ENCODE measurements at regions not wholly inside any gene's neighbourhood (a gene's known extent, or its start where the extent isn't known, plus 50 kb on each side); places are given as distances from the start of the nearest gene placed in this dataset.

GRCh38 chr3:30113906-30114305 lies 492.5 kb upstream of the TGFBR2 start:
- ATAC-seq: no peak
- TF ChIP-seq, protein P1, sequence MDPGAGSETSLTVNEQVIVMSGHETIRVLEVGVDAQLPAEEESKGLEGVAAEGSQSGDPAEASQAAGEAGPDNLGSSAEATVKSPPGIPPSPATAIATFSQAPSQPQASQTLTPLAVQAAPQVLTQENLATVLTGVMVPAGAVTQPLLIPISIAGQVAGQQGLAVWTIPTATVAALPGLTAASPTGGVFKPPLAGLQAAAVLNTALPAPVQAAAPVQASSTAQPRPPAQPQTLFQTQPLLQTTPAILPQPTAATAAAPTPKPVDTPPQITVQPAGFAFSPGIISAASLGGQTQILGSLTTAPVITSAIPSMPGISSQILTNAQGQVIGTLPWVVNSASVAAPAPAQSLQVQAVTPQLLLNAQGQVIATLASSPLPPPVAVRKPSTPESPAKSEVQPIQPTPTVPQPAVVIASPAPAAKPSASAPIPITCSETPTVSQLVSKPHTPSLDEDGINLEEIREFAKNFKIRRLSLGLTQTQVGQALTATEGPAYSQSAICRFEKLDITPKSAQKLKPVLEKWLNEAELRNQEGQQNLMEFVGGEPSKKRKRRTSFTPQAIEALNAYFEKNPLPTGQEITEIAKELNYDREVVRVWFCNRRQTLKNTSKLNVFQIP (CRISPR knock-in tag; IDR thresholded peaks at IDR 0.05; ENCODE audit: borderline replicate concordance, low read depth): no peak
- TF ChIP-seq GLIS3 (CRISPR knock-in tag; IDR thresholded peaks at IDR 0.05): no peak
- TF ChIP-seq ARNTL (CRISPR knock-in tag; IDR thresholded peaks at IDR 0.05; ENCODE audit: borderline replicate concordance, low read depth): no peak
- TF ChIP-seq BACH2 (CRISPR knock-in tag; IDR thresholded peaks at IDR 0.05; ENCODE audit: borderline replicate concordance): no peak
- TF ChIP-seq, protein P2, sequence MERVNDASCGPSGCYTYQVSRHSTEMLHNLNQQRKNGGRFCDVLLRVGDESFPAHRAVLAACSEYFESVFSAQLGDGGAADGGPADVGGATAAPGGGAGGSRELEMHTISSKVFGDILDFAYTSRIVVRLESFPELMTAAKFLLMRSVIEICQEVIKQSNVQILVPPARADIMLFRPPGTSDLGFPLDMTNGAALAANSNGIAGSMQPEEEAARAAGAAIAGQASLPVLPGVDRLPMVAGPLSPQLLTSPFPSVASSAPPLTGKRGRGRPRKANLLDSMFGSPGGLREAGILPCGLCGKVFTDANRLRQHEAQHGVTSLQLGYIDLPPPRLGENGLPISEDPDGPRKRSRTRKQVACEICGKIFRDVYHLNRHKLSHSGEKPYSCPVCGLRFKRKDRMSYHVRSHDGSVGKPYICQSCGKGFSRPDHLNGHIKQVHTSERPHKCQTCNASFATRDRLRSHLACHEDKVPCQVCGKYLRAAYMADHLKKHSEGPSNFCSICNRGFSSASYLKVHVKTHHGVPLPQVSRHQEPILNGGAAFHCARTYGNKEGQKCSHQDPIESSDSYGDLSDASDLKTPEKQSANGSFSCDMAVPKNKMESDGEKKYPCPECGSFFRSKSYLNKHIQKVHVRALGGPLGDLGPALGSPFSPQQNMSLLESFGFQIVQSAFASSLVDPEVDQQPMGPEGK (CRISPR knock-in tag; IDR thresholded peaks at IDR 0.05; ENCODE audit: borderline replicate concordance): no peak
- no peak for TF ChIP-seq OSR1 (CRISPR knock-in tag; IDR thresholded peaks at IDR 0.05)
- TF ChIP-seq ISL1 (CRISPR knock-in tag; IDR thresholded peaks at IDR 0.05): no peak
- no peak for TF ChIP-seq TOX (CRISPR knock-in tag; IDR thresholded peaks at IDR 0.05; ENCODE audit: borderline replicate concordance)
- no peak for TF ChIP-seq ZFP30 (CRISPR knock-in tag; IDR thresholded peaks at IDR 0.05)
- no peak for TF ChIP-seq ZNF8 (CRISPR knock-in tag; IDR thresholded peaks at IDR 0.05)
- TF ChIP-seq ZNF565 (CRISPR knock-in tag; conservative IDR thresholded peaks at IDR 0.05; ENCODE audit: low read depth): no peak
- TF ChIP-seq TSHZ2 (CRISPR knock-in tag; IDR thresholded peaks at IDR 0.05): no peak

- ATAC-seq: no peak
- TF ChIP-seq ISL1 (CRISPR knock-in tag; IDR thresholded peaks at IDR 0.05) (no peak), TCF4 (CRISPR knock-in tag; IDR thresholded peaks at IDR 0.05; ENCODE audit: borderline replicate concordance) (no peak), BACH2 (CRISPR knock-in tag; IDR thresholded peaks at IDR 0.05; ENCODE audit: borderline replicate concordance) (no peak), ARNTL (CRISPR knock-in tag; IDR thresholded peaks at IDR 0.05; ENCODE audit: borderline replicate concordance, low read depth) (no peak), CSDC2 (CRISPR knock-in tag; IDR thresholded peaks at IDR 0.05) (no peak), ZC3H10 (CRISPR knock-in tag; IDR thresholded peaks at IDR 0.05) (no peak), TSHZ2 (CRISPR knock-in tag; IDR thresholded peaks at IDR 0.05) (no peak), RARB (CRISPR knock-in tag; IDR thresholded peaks at IDR 0.05) (no peak), ZNF70 (CRISPR knock-in tag; IDR thresholded peaks at IDR 0.05) (no peak), ESRRG (CRISPR knock-in tag; IDR thresholded peaks at IDR 0.05) (no peak), CSRNP3 (CRISPR knock-in tag; IDR thresholded peaks at IDR 0.05) (no peak), ZFP30 (CRISPR knock-in tag; IDR thresholded peaks at IDR 0.05) (no peak)
- TF ChIP-seq, protein P3, sequence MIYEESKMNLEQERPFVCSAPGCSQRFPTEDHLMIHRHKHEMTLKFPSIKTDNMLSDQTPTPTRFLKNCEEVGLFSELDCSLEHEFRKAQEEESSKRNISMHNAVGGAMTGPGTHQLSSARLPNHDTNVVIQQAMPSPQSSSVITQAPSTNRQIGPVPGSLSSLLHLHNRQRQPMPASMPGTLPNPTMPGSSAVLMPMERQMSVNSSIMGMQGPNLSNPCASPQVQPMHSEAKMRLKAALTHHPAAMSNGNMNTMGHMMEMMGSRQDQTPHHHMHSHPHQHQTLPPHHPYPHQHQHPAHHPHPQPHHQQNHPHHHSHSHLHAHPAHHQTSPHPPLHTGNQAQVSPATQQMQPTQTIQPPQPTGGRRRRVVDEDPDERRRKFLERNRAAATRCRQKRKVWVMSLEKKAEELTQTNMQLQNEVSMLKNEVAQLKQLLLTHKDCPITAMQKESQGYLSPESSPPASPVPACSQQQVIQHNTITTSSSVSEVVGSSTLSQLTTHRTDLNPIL (CRISPR knock-in tag; IDR thresholded peaks at IDR 0.05; ENCODE audit: low read depth): no peak
- TF ChIP-seq, protein P2 (CRISPR knock-in tag; IDR thresholded peaks at IDR 0.05; ENCODE audit: borderline replicate concordance): no peak
- TF ChIP-seq, protein P1 (CRISPR knock-in tag; IDR thresholded peaks at IDR 0.05; ENCODE audit: borderline replicate concordance, low read depth): no peak
These were observed 491.5 kb upstream of the TGFBR2 start for GRCh38 chr3:30114918-30115317.

Measured in SK-N-SH treated with all-trans-retinoic acid at 6 μM for 48 hours (cell line).